Activated CD8-positive, alpha-beta memory T cell treated with anti-CD3 and anti-CD28 coated beads for 4 hours (primary cell): ENCODE measurements at regions not wholly inside any gene's neighbourhood (a gene's known extent, or its start where the extent isn't known, plus 50 kb on each side); places are given as distances from the start of the nearest gene placed in this dataset.
A peak's percentile ranks its signal among the peaks of the same experiment; 100 is the strongest.
"Not testable (repeated sequence)": the region's sequence is repeated elsewhere in the genome, so short reads cannot be mapped to it uniquely, and the experiment has no call there.

Experiments
- DNase-seq, 2 donors: peaks; one replicate each; pipeline ENCODE4 v3.0.0-alpha.2; 2020; ENCODE audit warnings: low read depth in 2 of 2

DNA sequence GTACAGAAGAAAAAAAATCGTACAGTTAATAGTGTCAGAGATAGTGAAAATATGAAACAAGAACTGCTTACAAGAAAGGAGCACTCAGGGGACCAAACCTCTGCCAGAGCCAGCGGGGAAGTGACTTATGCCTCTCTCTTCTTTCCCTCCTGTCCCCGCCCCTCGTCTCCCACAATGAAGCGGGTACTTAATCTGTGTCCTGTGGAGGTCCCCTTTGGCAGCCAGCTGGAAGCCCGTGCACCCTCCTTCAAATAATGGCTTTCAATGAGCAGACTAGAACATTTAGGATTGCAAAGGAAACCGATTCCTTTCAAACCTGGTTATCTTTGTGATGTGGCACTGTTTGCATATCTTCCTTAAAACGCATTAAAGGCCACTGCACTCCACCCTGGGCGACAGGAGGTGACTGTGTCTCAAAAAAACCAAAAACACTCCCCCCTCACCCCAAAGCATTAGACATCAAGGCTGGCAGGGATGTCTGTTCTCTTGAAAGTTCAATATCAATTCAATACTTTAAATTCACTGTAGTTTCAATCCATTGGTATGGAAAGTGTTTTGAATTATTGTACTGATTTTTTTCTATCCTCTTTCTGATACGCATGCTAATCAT is 51.7 kb downstream of the PPIAL4C start:
- DNase-seq, result not testable (repeated sequence)

GRCh38 chr1:149636286-149637122 is 52.9 kb downstream of the PPIAL4C start:
- DNase-seq, result peak; percentile 77 to 82

GRCh38 chr1:149638481-149638880 is 54.8 kb downstream of the PPIAL4C start:
- DNase-seq, result not testable (repeated sequence)

GRCh38 chr1:149638901-149639658 is 55.4 kb downstream of the PPIAL4C start:
- DNase-seq, result not testable (repeated sequence)

- not testable (repeated sequence) for DNase-seq
Observed at GRCh38 chr1:149641179-149641578, 57.5 kb downstream of the PPIAL4C start.

DNA sequence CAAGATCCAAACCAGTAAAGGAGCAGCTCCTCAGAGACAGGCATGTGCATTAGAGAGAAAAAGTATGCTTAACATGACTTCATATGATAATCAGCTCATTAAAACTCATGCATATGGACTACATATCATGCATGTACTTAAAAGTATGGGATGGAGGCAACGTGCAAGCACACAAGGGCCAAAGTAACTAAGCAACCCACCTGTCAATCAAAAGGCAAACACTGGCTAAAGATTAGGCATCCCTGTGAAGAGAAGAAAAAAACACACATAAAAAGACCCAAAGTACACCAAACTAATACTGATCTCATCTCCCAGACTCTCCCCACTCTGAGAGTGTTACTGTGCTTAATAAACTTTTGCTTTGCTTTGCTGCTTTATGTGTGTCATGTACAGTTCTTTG is 61.2 kb downstream of the PPIAL4C start:
- not testable (repeated sequence) for DNase-seq

DNA sequence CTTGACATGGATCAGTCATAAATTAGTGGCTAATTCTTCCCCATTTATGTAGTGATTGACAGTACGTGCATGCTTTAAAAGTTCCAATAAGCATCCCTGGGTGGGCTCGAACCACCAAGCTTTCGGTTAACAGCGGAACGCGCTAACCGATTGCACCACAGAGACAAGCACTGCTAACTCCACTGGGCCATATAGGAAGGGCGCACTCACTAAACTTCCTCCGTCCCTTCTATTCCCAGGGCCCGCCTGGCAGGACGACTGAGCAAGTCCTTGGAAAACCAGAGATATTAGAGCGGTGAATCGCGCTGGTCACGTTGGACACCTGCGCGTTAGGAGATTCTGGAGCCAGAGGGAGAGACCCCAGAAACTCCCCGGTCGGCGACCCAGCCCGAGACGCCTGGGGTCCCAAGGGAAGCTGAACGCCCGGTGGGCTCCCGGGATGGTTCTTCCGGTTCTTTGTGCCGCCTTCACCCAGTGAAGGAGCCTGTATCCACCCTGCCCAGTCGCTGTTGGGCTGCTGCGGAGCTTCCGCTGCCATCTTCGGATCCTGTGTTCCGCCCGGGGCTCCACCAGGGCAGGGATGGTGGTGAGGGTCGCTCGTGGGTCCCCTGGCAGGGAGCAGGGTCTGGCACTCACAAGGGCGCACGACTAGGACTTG is 62.8 kb downstream of the PPIAL4C start:
- not testable (repeated sequence) for DNase-seq

DNA sequence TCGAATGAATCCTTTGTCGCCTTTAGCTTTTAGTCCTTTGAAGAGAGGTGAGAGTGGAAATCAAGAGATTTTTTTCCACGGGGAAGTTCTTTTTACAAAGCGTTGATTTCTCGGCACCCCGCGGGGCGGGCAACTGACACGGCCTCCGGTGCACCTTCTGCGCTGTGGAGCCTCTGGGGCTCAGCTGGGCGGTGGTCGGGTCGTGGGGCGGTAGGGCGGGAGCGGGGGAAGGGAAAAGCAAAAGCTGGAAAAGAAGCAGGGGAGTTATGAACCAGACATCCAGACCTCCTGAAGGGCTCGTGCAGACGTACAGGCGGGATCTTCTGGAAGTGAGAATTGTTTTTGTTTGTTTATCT is 63.3 kb downstream of the PPIAL4C start:
- not testable (repeated sequence) for DNase-seq

DNA sequence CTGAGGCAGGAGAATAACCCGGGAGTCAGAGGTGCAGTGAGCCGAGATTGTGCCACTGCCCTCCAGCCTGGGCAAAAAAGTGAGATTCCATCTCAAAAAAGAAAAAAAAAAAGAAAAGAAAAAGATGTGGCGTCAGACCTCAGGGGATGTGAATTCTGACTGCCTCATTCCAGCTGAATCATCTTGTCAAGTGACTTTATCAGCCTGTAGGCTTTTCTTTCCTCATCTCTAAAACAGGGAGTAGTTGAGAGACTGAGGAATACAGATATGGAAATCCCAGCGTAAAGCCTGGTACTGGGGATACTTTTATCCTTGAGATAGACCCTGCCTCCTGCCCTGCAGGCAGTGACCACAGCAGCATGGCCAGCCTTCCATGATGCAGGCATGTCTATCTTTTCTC is 74.1 kb downstream of the PPIAL4C start:
- not testable (repeated sequence) for DNase-seq

GRCh38 chr1:149658175-149658574 is 74.5 kb downstream of the PPIAL4C start:
- DNase-seq, result not testable (repeated sequence)

DNA sequence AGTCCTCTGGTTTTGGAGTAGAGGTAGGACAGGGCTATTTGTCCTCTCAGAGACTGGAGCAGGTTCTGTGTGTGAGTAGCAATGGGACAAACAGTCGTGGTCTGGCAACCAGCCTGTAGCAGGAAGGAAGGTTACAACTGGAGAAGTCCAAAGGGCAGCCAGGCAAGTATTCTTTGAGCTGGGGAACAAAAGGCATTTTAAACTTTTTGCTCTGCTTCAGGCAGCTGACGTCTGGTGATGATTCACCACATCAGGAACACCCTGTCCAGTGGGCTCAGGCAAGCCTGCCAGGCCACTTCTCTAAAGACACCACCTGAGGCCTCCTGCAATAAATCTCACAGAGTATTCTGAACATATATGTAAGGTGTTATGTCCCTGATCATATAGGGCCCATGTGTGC is 81.0 kb downstream of the PPIAL4C start:
- DNase-seq, result not testable (repeated sequence)

DNA sequence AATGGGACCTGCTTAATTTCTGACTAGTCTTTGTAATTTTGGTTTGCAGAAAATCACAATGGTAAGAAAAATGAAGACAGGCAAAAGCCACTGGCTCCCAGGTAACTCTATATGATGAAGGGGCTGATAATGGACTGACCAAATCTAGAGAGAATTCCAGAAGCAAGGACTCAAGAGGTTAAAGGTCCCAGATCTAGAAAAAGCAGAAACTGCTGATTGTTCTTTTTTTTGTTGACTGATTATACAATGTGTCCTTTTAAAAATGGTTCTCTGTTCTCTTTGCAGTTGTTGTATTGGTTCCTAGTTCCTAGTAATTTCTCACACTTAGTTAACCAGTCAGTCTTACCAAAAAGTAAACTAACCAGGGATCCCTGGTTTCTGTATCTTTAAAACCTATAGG is 81.4 kb downstream of the PPIAL4C start:
- DNase-seq, result not testable (repeated sequence)

- not testable (repeated sequence) for DNase-seq
Observed at GRCh38 chr1:149665528-149665927, 81.9 kb downstream of the PPIAL4C start.

GRCh38 chr1:149673231-149673909 is 89.7 kb downstream of the PPIAL4C start:
- not testable (repeated sequence) for DNase-seq

DNA sequence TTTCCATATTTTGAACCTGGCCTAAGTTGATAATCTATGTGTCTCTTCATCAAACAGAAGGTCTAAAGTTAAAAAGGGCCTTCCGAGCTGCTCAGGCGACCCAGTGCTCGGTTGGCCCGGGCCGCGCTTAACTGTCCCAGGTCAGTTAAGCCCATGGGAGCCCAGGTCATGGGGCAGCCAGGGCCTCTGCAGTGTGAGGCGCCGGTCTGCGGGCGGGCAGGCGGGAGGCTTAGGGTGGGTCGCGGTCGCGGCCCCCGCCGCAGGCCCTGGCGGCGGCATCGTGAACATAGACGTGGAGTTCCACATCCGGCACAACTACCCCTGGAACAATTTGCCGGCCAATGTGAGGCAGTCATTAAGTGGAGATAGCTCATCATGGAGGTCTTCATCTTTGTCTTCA is 91.3 kb downstream of the PPIAL4C start:
- DNase-seq, result not testable (repeated sequence)

GRCh38 chr1:149677359-149677758 is 93.7 kb downstream of the PPIAL4C start:
- DNase-seq, result not testable (repeated sequence)

DNA sequence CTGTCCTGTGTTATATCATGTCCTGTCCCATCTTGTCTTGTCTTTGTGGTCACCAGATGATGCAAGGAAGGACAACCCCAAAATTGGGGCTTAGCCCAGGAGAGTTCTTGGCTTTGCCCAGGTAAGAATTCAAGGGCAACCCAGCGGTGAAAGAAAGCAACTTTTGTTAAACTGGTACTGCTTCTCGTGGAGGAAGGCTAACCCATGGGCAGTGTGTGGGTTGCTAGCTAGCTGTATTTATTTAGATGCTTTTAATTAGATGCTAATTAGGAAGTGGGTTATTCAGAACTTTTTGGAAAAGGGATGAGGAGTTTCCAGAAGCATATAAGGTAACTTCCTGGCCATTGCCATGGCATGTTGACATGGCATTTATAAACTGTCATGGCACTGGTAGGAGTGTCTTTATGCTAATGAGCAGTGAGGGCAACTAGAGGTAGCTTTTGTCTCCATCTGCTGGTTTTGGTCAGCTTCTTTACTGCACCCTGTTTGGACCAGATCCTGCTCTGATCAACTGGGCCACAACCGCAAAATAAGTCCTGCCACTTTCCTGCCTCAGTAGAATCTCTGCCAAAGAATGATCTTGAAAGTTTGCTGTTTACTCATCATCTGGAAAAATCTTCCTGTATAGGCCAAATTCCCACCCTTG is 95.8 kb upstream of the FCGR1A start:
- not testable (repeated sequence) for DNase-seq

GRCh38 chr1:149691399-149691798 is 91.1 kb upstream of the FCGR1A start:
- DNase-seq, result not testable (repeated sequence)

DNA sequence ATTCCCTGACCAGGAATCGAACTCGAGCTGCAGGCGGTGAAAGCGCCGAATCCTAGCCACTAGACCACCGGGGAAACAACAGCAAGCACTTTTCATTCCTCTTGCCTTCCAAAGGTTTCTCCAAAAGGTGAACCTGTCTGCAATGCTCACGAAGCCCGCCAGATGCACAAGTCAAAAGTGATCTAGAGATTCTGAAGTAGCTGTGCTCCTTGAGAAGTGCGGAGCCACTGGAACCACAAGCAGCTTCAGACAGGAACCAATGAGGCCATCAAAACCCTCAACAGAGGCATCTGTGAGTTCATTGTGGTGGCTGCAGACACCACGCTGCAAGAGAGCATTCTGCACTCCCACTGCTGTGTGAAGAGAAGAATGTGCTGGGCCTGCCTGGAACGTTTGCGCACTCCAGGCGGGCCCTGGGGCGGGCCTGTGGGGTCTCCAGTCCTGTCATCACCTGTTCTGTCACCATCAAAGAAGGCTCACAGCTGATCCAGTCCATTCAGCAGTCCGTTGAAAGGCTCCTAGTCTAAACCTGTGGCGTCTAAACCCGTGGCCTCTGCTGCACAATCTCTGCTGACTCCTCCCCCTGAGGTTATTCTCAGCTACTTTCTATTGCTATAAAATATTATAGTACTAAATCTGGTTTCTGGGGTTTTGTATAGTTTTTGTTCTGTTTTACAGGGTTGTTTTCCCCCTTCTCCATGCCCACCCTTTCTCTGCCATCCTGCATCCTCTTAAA is 89.5 kb upstream of the FCGR1A start:
- DNase-seq, result not testable (repeated sequence)

- not testable (repeated sequence) for DNase-seq
Observed at GRCh38 chr1:149695066-149695465, 87.4 kb upstream of the FCGR1A start.
